Thyroid gland (tissue), 4 donors: ENCODE measurements at regions not wholly inside any gene's neighbourhood (a gene's known extent, or its start where the extent isn't known, plus 50 kb on each side); places are given as distances from the start of the nearest gene placed in this dataset.

Experiments
- CTCF ChIP-seq, 6 experiments: fragments of 200-600 bp in 3 of 6; fragments of 450-650 bp in 3 of 6; sonication (generic) in 3 of 6; IDR thresholded peaks; one replicate each; pipeline ENCODE4 v1.5.1; 2016 to 2019; ENCODE audit warnings: antibody characterized with exemption in 6 of 6, mild to moderate bottlenecking in 2 of 6, inconsistent platforms in 1 of 6, moderate library complexity in 1 of 6
- POLR2A ChIP-seq, 2 donors: fragments of 450-650 bp; IDR thresholded peaks; one replicate each; pipeline ENCODE4 v1.6.1; 2017; ENCODE audit warnings: antibody characterized with exemption in 2 of 2, mild to moderate bottlenecking in 2 of 2, moderate library complexity in 1 of 2

DNA sequence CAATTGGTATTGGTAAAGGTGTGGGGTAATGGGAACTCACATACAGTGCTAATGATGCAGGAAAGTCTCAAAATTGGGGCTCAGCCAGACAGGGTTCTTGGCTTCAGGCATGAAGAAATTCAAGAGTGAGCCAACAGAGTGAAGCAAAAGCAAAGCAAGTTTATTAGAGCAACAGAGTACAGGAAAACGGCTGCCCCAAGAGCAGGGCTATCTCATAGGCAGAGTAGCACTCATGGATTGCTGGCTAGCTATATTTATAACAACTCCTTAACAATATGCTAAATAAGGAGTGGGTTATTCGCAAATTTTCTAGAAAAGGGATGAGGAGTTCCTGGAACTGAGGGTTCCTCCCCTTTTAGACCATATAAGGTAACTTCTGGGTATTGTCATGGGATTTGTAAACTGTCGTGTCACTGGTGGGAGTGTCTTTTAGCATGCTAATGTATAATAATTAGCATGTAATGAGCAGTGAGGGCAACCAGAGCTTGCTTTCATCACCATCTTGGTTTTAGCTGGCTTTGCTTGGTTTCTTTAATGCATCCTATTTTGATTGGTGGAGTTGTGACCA, 233.8 kb upstream of the NOL4 start:
- no peak for TF ChIP-seq POLR2A (IDR thresholded peaks at IDR 0.05)
- no peak for TF ChIP-seq CTCF (IDR thresholded peaks at IDR 0.05)
